ENCODE measurements at regions not wholly inside any gene's neighbourhood (a gene's known extent, or its start where the extent isn't known, plus 50 kb on each side); places are given as distances from the start of the nearest gene placed in this dataset.

- Histone ChIP-seq H3K9me3 (ENCODE audit: low read depth) (no peaks in the 10 kb centered on the region), H3F3A (ENCODE audit: low read depth) (no peaks in the 10 kb centered on the region), H3K27ac (no peak overlapping the region), H3K36me3 (no peaks in the 10 kb centered on the region), H3K9ac (no peak overlapping the region), H2AFZ (replicated peaks) (no peak overlapping the region), H3K27me3 (no peaks in the 10 kb centered on the region), H3K4me3 (no peak overlapping the region), H3K4me2 (no peak overlapping the region), H3K4me1 (no peaks in the 10 kb centered on the region), H4K20me1 (ENCODE audit: low read depth) (no peaks in the 10 kb centered on the region), H3K79me2 (ENCODE audit: low read depth) (no peaks in the 10 kb centered on the region)
- no peak for DNase-seq (ENCODE audit: low spot score)
- no peak for TF ChIP-seq EZH2 (IDR thresholded peaks at IDR 0.05)
- no peak for TF ChIP-seq EZH2phosphoT487 (IDR thresholded peaks at IDR 0.05)
- no peak for TF ChIP-seq CTCF (IDR thresholded peaks at IDR 0.05)
- no peak overlapping the region for H3K27ac Mint-ChIP-seq
- peaks cover 5% of the 10 kb centered on the region for H3K36me3 Mint-ChIP-seq
- H3K27me3 Mint-ChIP-seq (ENCODE audit: insufficient read depth, low read depth), result no peaks in the 10 kb centered on the region
- peaks cover 53% of the 10 kb centered on the region for H3K9me3 Mint-ChIP-seq
- no peaks in the 10 kb centered on the region for H3K4me1 Mint-ChIP-seq
- H3K4me3 Mint-ChIP-seq, result no peak overlapping the region
Observed at GRCh38 chr5:110209401-110209800, 517.1 kb downstream of the TMEM232 start.

- H3F3A ChIP-seq (ENCODE audit: low read depth), result no peaks in the 10 kb centered on the region
- TF ChIP-seq EZH2 (IDR thresholded peaks at IDR 0.05) (no peak), EZH2phosphoT487 (IDR thresholded peaks at IDR 0.05) (no peak), CTCF (IDR thresholded peaks at IDR 0.05) (no peak)
- H3K27me3 ChIP-seq, result no peaks in the 10 kb centered on the region
- Mint-ChIP-seq H3K9me3 (peaks cover 64% of the 10 kb centered on the region), H3K36me3 (peaks cover 12% of the 10 kb centered on the region), H3K27me3 (ENCODE audit: insufficient read depth, low read depth) (no peaks in the 10 kb centered on the region), H3K27ac (no peak overlapping the region), H3K4me3 (no peak overlapping the region), H3K4me1 (no peaks in the 10 kb centered on the region)
- DNase-seq (ENCODE audit: low spot score), result no peak
- no peak overlapping the region for H2AFZ ChIP-seq (replicated peaks)
- no peaks in the 10 kb centered on the region for H4K20me1 ChIP-seq (ENCODE audit: low read depth)
- H3K79me2 ChIP-seq (ENCODE audit: low read depth), result no peaks in the 10 kb centered on the region
- peaks cover 6% of the 10 kb centered on the region for H3K36me3 ChIP-seq
- no peak overlapping the region for H3K27ac ChIP-seq
- no peak overlapping the region for H3K9ac ChIP-seq
- no peak overlapping the region for H3K4me3 ChIP-seq
- H3K9me3 ChIP-seq (ENCODE audit: low read depth), result peaks cover 33% of the 10 kb centered on the region
- no peak overlapping the region for H3K4me2 ChIP-seq
- no peaks in the 10 kb centered on the region for H3K4me1 ChIP-seq
Observed at GRCh38 chr5:110218981-110219380, 507.5 kb downstream of the TMEM232 start.

- no peaks in the 10 kb centered on the region for H3K27me3 ChIP-seq
- Mint-ChIP-seq H3K4me3 (no peak overlapping the region), H3K9me3 (peaks cover 62% of the 10 kb centered on the region), H3K27ac (no peak overlapping the region), H3K4me1 (no peaks in the 10 kb centered on the region), H3K27me3 (ENCODE audit: insufficient read depth, low read depth) (no peaks in the 10 kb centered on the region), H3K36me3 (peaks cover 12% of the 10 kb centered on the region)
- no peaks in the 10 kb centered on the region for H3K4me1 ChIP-seq
- no peak overlapping the region for H3K9ac ChIP-seq
- no peak overlapping the region for H3K4me2 ChIP-seq
- H3K9me3 ChIP-seq (ENCODE audit: low read depth), result peaks cover 33% of the 10 kb centered on the region
- H3K79me2 ChIP-seq (ENCODE audit: low read depth), result no peaks in the 10 kb centered on the region
- no peak overlapping the region for H3K27ac ChIP-seq
- no peak overlapping the region for H3K4me3 ChIP-seq
- no peak for DNase-seq (ENCODE audit: low spot score)
- no peaks in the 10 kb centered on the region for H3F3A ChIP-seq (ENCODE audit: low read depth)
- no peak overlapping the region for H2AFZ ChIP-seq (replicated peaks)
- H3K36me3 ChIP-seq, result peaks cover 6% of the 10 kb centered on the region
- no peaks in the 10 kb centered on the region for H4K20me1 ChIP-seq (ENCODE audit: low read depth)
- TF ChIP-seq EZH2phosphoT487 (IDR thresholded peaks at IDR 0.05), result no peak
- TF ChIP-seq EZH2 (IDR thresholded peaks at IDR 0.05), result no peak
- TF ChIP-seq CTCF (IDR thresholded peaks at IDR 0.05), result no peak
Observed at GRCh38 chr5:110219769-110220168, 506.7 kb downstream of the TMEM232 start.

Measured in neural progenitor cell (in vitro differentiated cells).